GM12878 (cell line): ENCODE measurements at regions not wholly inside any gene's neighbourhood (a gene's known extent, or its start where the extent isn't known, plus 50 kb on each side); places are given as distances from the start of the nearest gene placed in this dataset.

Experiments used
- ATAC-seq: fragments of 200-7000 bp; cut with Tn5 transposase; 3 replicates; pipeline ENCODE4 v1.9.1; 2020; ENCODE audit warnings: mild to moderate bottlenecking, moderate library complexity
- BruUV-seq: library from RNA; stranded (reverse); fragments of 400-500 nt; replicated peaks from 2 replicates; lab custom pipeline; 2021; lab: Mats Ljungman, UMichigan
- CTCF ChIA-PET: fragments of 300-600 bp; sonication (Branson Sonifier 250); formaldehyde crosslinking; extraction: SDS; loops from one replicate; lab custom pipeline; 2021; ENCODE audit warnings: inconsistent platforms; lab: Yijun Ruan, JAX
- POLR2A ChIA-PET: fragments of 350-600 bp; formaldehyde crosslinking; extraction: SDS; loops from one replicate; lab custom pipeline; 2021; ENCODE audit warnings: inconsistent platforms; lab: Charles Lee
- RAD21 ChIA-PET: fragments of 300-600 bp; sonication (Branson Sonifier 250); formaldehyde crosslinking; loops from one replicate; lab custom pipeline; 2023; ENCODE audit warnings: antibody characterized with exemption; ENCODE audit not compliant: unreplicated experiment; lab: Charles Lee
- SMC1A ChIA-PET: fragments of 300-600 bp; sonication (Branson Sonifier 250); formaldehyde crosslinking; loops from one replicate; lab custom pipeline; 2023; ENCODE audit not compliant: unreplicated experiment, uncharacterized antibody; lab: Charles Lee
- DNase-seq: peaks from one replicate; pipeline ENCODE4 v3.0.0-alpha.2; 2011; ENCODE audit warnings: low read depth, low spot score
- FAIRE-seq: peaks from 3 replicates; lab custom pipeline; 2011; peaks lifted over from hg19 to GRCh38; lab: Jason Lieb, UNC
- H2AFZ ChIP-seq: 2 replicates; pipeline ENCODE4 v1.6.0; 2011; ENCODE audit warnings: low read depth, low read length, control low read depth; ENCODE audit not compliant: control insufficient read depth
- H3K27ac ChIP-seq: 2 replicates; pipeline ENCODE4 v1.5.1; 2011; ENCODE audit warnings: control low read depth; ENCODE audit not compliant: control insufficient read depth, insufficient read depth
- H3K27me3 ChIP-seq, 2 experiments: replicated peaks in 1 of 2; 2 replicates each; pipeline versions ENCODE4 v1.6.0 to v1.6.1; 2011; ENCODE audit warnings: low read length in 1 of 2; ENCODE audit not compliant: control insufficient read depth in 2 of 2, insufficient read depth in 2 of 2
- H3K36me3 ChIP-seq, 2 experiments: 2 replicates each; pipeline ENCODE4 v1.5.1; 2011; ENCODE audit warnings: low read length in 1 of 2; ENCODE audit not compliant: control insufficient read depth in 2 of 2, insufficient read depth in 2 of 2
- H3K4me1 ChIP-seq: 2 replicates; pipeline ENCODE4 v1.6.1; 2011; ENCODE audit warnings: mild to moderate bottlenecking, low read length, moderate library complexity, mixed read lengths; ENCODE audit not compliant: control insufficient read depth, insufficient read depth
- H3K4me2 ChIP-seq: 2 replicates; pipeline ENCODE4 v1.6.0; 2011; ENCODE audit warnings: control low read depth; ENCODE audit not compliant: control insufficient read depth, insufficient read depth
- H3K4me3 ChIP-seq: fragments of 200-600 bp; sonication (generic); 2 replicates; pipeline ENCODE4 v1.5.1; 2016
- H3K79me2 ChIP-seq: 2 replicates; pipeline ENCODE4 v1.6.0; 2011; ENCODE audit warnings: low read length; ENCODE audit not compliant: control insufficient read depth, insufficient read depth
- H3K9ac ChIP-seq: 2 replicates; pipeline ENCODE4 v1.8.0; 2011; ENCODE audit warnings: low read length, control low read depth, mixed read lengths; ENCODE audit not compliant: control insufficient read depth, insufficient read depth
- H3K9me3 ChIP-seq: replicated peaks from 3 replicates; pipeline ENCODE4 v1.5.1; 2011; ENCODE audit warnings: mild to moderate bottlenecking, low read length; ENCODE audit not compliant: control insufficient read depth, insufficient read depth
- H4K20me1 ChIP-seq: 2 replicates; pipeline ENCODE4 v1.6.0; 2011; ENCODE audit not compliant: control insufficient read depth, insufficient read depth
- CBFB ChIP-seq: IDR thresholded peaks from 2 replicates; pipeline ENCODE4 v1.6.1; 2016; ENCODE audit warnings: antibody characterized with exemption, low read depth
- CEBPB ChIP-seq, 2 experiments: fragments of 150-350 bp in 1 of 2; IDR thresholded peaks; 2 replicates each; pipeline ENCODE4 v1.6.1; 2012 to 2014; ENCODE audit warnings: low read depth in 2 of 2, low read length in 2 of 2, borderline replicate concordance in 1 of 2, inconsistent platforms in 1 of 2
- CUX1 ChIP-seq: IDR thresholded peaks from 2 replicates; pipeline ENCODE4 v1.6.1; 2012; ENCODE audit warnings: improper control_type of control experiment, low read depth, low read length; ENCODE audit not compliant: insufficient replicate concordance
- E4F1 ChIP-seq: fragments of 450-650 bp; IDR thresholded peaks from 2 replicates; pipeline ENCODE4 v1.6.1; 2018; ENCODE audit warnings: borderline replicate concordance, mild to moderate bottlenecking; ENCODE audit not compliant: partially characterized antibody
- GATAD2B ChIP-seq: fragments of 450-650 bp; conservative IDR thresholded peaks from 2 replicates; pipeline ENCODE4 v1.6.1; 2017; ENCODE audit warnings: low read depth, mild to moderate bottlenecking, moderate library complexity
- POLR2A ChIP-seq: IDR thresholded peaks from 2 replicates; pipeline ENCODE4 v1.6.1; 2011; ENCODE audit warnings: low read depth, mild to moderate bottlenecking, low read length
- POU2F2 ChIP-seq: IDR thresholded peaks from 3 replicates; pipeline ENCODE4 v1.6.1; 2011; ENCODE audit warnings: low read depth, mild to moderate bottlenecking, low read length, borderline replicate concordance
- RAD51 ChIP-seq: fragments of 450-650 bp; IDR thresholded peaks from 2 replicates; pipeline ENCODE4 v1.6.1; 2016; ENCODE audit warnings: moderate library complexity, mild to moderate bottlenecking, inconsistent platforms
- WGBS: methylation state at CpG from one replicate; pipeline ENCODE4 v1.1.6; 2016; ENCODE audit warnings: low lambda C conversion rate; ENCODE audit not compliant: insufficient replicate concordance, insufficient coverage; ENCODE audit errors: missing lambda C conversion rate; 5-methylcytosine and 5-hydroxymethylcytosine counted together
- in situ Hi-C: fragments of 300-500 bp; cut with MboI; formaldehyde crosslinking; loops from 9 replicates; pipeline ENCODE4 v1.14.3; 2018; ENCODE audit warnings: mixed read lengths
- intact Hi-C: fragments of 100-400 bp; cut with micrococcal nuclease; formaldehyde crosslinking; loops from one replicate; pipeline ENCODE4 v1.14.2; 2022; ENCODE audit not compliant: unreplicated experiment

- in situ Hi-C loops = no loop called here
- BruUV-seq = no TSS peak
- ChIA-PET CTCF (no interaction called here), POLR2A (no interaction called here), RAD21 (no interaction called here), SMC1A (no interaction called here)
- WGBS = 0% methylated on average over 2 of the region's 2 CpGs
- intact Hi-C loops = no loop called here
- no peaks in the 10 kb centered on the region for H4K20me1 ChIP-seq
- H3K4me3 ChIP-seq = no peak overlapping the region
- TF ChIP-seq E4F1 (no peak), CUX1 (no peak), CBFB (no peak), RAD51 (no peak), GATAD2B (no peak), POLR2A (no peak), POU2F2 (no peak), CEBPB (IDR thresholded peaks at IDR 0.05; ENCODE audit: borderline replicate concordance in 1 of 2, low read depth in 2 of 2, low read length in 2 of 2) (no peak)
- no peaks in the 10 kb centered on the region for H3K9me3 ChIP-seq
- no peak for DNase-seq
- no peaks in the 10 kb centered on the region for H3K36me3 ChIP-seq
- FAIRE-seq = no peak
- H3K27me3 ChIP-seq = no peaks in the 10 kb centered on the region
- no peaks in the 10 kb centered on the region for H3K4me1 ChIP-seq
- H3K27ac ChIP-seq = no peak overlapping the region
- no peak for ATAC-seq
- no peak overlapping the region for H2AFZ ChIP-seq
- H3K79me2 ChIP-seq = no peaks in the 10 kb centered on the region
- no peak overlapping the region for H3K9ac ChIP-seq
- no peak overlapping the region for H3K4me2 ChIP-seq
Measured at GRCh38 chr17:53218723-53219122, 604.0 kb upstream of the KIF2B start.
